GM12865 (cell line): ENCODE measurements at regions not wholly inside any gene's neighbourhood (a gene's known extent, or its start where the extent isn't known, plus 50 kb on each side); places are given as distances from the start of the nearest gene placed in this dataset.

Source experiments
- DNase-seq: peaks from one replicate; pipeline ENCODE4 v3.0.0; 2010; ENCODE audit warnings: low read depth
- H3K4me3 ChIP-seq: 2 replicates; pipeline ENCODE4 v1.5.1; 2011; ENCODE audit warnings: mild to moderate bottlenecking, low read depth, low read length, control low read depth
- CTCF ChIP-seq: IDR thresholded peaks from 2 replicates; pipeline ENCODE4 v1.5.1; 2011; ENCODE audit warnings: low read length, control low read depth, low read depth, inconsistent platforms; ENCODE audit not compliant: insufficient read depth; ENCODE audit errors: missing control alignments

GRCh38 chr7:97541188-97541587, 190.7 kb upstream of the TAC1 start:
- no peak for DNase-seq
- no peak for TF ChIP-seq CTCF
- no peak overlapping the region for H3K4me3 ChIP-seq

- no peak for TF ChIP-seq CTCF
- no peak for DNase-seq
- no peak overlapping the region for H3K4me3 ChIP-seq
Observed at GRCh38 chr7:97555857-97556421, 175.9 kb upstream of the TAC1 start.

GRCh38 chr7:97565665-97566064, 166.2 kb upstream of the TAC1 start:
- no peak for DNase-seq
- no peak for TF ChIP-seq CTCF
- H3K4me3 ChIP-seq: no peak overlapping the region

GRCh38 chr7:97573065-97573464, 158.8 kb upstream of the TAC1 start:
- TF ChIP-seq CTCF: no peak
- no peak for DNase-seq

GRCh38 chr7:97576043-97576442, 155.8 kb upstream of the TAC1 start:
- no peak overlapping the region for H3K4me3 ChIP-seq
- no peak for DNase-seq
- TF ChIP-seq CTCF: no peak

More at GRCh38 chr7:97573065-97573464, 158.8 kb upstream of the TAC1 start:
- H3K4me3 ChIP-seq: no peak overlapping the region

GRCh38 chr7:97578225-97578624, 153.7 kb upstream of the TAC1 start:
- no peak overlapping the region for H3K4me3 ChIP-seq
- DNase-seq: no peak
- no peak for TF ChIP-seq CTCF

- H3K4me3 ChIP-seq: no peak overlapping the region
- TF ChIP-seq CTCF: no peak
- DNase-seq: no peak
Observed at GRCh38 chr7:97580205-97580604, 151.7 kb upstream of the TAC1 start.
